GM21717 (cell line): ENCODE measurements at regions not wholly inside any gene's neighbourhood (a gene's known extent, or its start where the extent isn't known, plus 50 kb on each side); places are given as distances from the start of the nearest gene placed in this dataset.

Source experiments
- ATAC-seq: cut with Tn5 transposase; IDR thresholded peaks from one replicate; pipeline ENCODE4 v1.9.1; 2021; ENCODE audit warnings: mild to moderate bottlenecking, moderate library complexity; ENCODE audit not compliant: unreplicated experiment

DNA sequence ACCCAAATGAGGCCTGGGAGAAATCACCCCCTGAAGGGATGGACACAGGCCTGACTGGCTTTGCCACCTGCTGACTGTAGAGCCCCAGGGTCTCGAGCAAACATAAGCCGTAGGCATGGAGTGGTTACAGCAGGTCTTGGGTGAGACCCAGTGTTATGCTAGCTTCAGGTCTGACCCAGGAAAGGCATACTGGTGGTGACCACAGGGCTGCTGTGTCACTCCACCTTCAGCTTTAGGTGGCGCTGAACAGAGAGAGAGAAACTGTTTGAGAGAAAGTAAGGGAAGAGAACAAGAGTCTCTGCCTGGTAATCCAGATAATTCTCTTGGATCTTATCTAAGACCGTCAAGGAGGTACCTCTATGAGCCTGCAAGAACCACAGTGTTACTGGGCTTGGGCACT, 1544.2 kb upstream of the TMEFF2 start:
- no peak for ATAC-seq

DNA sequence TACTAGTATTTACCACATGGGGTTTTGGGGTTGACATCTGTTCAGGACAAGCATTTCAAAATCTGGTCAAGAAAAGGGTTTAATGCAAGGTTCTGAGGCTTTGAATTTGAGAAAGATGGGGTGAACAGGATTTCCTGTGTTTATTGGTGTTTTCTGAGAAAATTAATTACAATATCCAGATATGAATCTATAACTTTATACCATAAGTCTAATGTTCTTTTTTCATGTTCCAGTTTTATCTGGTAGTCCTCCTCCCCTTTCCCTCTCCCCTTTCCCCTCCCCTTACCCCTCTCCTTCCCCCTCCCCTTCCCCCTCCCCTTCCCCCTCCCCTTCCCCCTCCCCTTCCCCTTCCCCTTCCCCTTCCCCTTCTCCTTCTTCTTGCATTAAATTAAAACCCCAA, 1518.2 kb upstream of the TMEFF2 start:
- no peak for ATAC-seq

DNA sequence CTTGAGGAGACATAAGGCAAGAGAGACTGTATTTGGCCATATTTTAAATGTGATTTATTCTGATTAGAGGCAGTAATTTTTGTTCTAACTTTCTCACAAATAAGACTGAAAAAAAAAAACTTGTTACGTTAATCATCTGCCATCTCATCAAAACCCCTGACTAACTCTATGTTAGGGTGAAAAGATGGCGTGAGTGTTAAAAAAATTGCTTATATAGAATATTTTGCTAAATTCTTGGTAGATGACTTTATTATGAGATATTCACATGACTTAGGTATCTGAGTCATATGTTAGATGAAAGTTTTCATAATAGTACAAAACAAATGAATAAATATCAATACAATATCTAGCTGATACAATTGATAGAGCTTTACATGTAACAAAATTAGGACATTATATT, 1508.7 kb upstream of the TMEFF2 start:
- no peak for ATAC-seq

DNA sequence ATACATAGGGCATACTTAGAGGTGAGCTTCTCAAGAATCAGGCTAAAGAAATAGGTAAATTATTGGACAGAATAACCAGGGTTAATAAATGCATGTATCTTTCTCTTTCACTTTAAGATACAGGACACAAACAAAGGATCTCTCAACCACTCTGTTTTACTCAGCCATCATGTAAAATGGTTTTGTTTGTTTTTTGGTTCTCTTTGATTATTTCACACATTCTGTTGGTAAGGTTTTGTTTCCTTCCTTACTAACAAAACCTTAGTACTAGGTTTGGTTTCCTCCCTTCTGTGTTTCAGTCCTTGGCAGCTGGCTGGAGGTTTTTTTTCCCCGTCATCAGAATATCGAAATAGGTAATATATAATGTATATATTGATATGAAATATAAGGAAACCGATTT, 1506.8 kb upstream of the TMEFF2 start:
- no peak for ATAC-seq

DNA sequence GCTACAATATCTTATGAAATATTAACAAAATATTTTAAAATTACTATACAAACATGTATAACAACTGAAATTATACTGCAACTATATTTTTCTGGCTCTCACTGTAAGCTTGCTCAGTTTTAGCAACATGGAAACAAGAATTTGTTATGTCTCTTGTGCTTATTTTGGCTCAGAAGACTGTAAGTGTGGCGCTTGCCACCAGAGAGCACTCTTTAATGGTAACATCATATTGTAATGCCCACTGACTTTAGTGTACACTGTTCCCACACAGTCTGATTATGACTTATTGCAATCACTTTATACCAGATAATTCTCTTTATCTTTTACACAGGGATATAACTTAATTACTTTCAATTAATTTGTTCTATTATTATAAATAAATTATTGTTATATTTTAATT, 1500.6 kb upstream of the TMEFF2 start:
- ATAC-seq, result no peak

DNA sequence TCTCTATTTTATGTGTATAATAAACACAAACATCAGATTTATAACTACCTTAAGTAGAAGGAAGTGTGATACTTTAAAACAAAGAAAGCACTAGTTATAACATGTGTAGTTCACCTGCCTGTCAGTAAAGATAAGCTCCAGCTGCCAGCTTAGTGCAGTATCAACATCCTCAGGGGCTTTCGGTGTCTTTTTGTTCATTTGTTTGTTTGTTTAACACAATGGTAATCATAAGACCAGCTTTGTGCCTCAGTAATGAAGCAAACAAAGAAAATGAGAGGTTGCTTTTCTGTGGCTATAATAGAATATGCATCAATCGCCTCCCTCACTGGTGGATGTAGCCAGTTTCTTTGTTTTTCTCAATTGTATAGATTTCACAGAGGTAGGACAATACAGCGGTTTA, 1499.0 kb upstream of the TMEFF2 start:
- ATAC-seq, result no peak

DNA sequence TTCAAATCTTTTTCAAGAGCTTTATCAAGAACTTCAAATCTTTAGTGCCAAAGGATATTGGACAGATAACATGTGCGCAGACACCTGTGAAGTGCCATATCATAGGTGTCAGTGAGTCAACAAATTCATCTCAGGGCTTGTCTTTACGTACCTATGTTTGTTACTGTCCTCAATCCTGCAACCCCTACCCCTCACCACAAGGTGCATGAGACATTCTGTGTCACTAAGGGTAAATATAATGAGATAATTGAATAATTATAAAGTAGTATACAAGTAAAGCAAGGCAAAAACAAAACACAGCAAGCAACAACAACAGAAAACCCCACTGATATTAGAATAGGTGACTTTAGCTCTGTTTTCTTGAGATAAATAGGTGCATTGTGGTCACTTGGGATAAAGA, 1495.8 kb upstream of the TMEFF2 start:
- ATAC-seq, result no peak

DNA sequence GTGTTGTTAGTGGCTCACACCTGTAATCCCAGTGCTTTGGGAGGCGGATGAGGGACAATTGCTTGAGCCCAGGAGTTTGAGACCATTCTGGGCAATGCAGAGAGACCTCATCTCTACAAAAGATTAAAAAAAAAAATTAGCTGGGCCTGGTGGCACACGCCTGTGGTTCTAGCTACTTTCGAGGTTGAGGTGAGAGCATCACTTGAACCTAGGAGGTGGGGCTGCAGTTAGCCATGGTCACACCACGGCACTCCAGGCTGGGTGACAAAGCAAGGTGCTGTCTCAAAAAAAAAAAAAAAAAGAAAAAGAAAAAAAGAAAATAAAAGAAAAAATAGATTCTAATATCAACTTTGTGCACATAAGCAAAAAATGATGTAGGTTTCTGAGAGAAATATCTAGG, 1492.5 kb upstream of the TMEFF2 start:
- no peak for ATAC-seq

DNA sequence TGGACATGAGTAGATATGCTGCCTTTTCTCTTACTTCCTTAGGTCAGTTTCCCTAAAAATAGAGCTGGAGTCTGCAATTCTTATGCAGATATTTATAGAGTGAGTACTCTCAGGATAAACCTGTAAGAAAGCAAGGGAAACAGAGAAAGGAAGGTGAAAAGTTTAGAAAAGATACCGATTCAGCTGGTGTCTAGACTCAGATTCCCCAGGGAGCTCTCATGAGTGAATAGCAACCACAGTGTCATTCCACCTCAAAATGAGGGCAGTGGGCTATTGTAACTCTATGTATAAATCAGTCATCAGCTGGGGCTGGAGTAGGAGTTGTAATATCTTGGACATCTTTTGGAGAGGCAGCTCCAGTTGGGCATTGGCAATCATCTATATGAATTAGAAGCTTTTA, 1485.1 kb upstream of the TMEFF2 start:
- no peak for ATAC-seq

DNA sequence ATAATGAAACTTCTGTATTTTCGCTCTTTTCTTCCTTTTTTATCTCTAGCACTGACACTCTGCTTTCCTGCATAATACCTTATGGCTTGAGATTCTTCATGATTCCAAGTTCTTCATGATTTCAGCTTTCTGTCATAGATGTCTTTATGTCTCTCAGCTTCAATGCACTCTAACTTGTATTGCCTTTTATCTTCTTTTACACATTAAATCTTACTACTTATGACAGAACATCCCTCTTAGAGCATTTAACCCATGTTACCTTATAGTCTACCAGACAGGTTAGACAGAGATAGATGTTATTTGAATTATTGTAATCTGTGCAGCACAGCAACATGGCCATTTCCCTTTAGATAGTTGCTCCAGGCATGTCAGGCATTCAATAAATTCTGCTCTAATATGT, 1475.7 kb upstream of the TMEFF2 start:
- ATAC-seq, result no peak

DNA sequence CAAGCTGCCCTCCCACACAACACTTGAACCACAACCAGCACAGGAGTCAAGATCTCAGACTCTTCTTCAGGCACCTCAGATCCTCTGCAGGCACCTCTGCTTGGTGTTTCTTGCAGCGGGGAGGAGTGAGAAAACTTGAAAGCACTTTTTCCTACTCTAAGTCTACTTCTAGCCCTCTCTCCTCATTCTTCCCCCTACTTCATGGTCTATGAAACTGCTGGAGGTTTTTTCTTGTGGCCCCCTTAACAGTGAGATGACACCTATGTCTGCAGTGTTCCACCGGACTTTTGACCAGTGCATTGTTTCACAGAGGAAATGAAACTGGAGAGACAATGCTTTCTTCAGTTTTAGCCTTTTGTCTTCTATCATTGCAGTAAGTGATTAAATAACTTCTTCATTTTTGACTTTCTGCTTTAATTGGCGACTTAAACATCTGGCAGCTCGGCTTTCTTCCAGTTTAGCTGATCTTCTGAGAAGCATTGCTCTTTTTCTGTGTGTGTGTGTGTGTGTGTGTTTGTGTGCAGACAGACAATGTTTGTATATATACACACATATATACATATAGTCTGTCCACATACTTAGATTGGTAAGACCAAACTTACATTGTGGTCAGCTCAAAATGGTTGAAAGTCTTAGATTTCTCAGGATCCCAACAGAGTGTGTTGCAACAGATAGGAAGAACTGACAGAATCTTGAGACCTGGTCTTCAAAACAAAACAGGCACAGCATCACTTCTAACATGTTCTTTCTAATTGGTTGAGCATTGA, 1474.0 kb upstream of the TMEFF2 start:
- peak; percentile 57 for ATAC-seq

DNA sequence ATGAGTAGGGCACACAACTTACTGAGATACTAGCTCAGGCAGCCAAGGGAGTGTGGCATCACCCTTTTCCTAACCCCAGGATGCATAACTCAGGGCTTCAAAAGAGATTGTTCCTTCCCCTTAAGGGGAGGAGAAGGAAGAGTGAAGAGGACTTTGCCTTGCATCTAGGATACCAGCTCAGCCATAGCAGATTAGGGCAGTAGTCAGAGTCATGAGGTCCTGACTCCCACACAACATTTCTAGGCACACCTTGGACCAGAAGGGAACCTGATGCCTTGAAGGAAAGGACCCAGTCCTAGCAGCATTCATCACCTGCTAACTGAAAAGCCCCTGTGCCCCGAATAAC, 1433.2 kb upstream of the TMEFF2 start:
- no peak for ATAC-seq

DNA sequence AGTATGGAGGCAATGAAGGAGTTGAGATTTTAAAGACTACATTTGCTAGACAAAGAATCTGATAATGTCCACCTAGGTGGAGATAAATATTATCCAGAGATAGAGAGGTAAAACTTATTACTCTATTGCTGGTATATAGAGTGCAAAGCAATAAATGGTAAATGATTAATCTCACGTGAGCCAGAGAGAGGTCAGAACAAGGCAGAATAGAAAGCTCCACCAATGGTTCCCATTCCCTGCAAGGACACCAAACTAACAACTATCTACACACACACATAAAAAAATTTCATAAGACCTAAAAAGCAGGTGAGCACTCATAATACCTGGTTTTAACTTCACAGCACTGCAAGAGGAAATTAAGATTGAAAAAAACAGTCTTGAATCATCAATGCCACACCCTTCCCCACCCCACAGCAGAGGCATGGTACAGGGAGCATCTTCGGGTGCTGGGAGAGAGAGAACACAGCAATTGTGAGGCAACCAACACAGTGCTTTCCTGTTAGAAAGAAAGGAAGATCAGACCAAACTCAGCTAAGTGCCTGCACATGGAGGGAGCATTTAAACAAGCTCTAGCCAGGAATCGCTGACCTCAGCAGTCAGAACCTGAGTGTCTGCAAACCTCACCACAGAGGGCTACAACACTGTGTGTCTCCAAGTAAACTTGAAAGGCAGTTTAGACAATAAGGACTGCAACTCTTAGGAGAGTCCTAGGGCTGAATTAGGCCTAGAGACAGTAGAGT, 1432.6 kb upstream of the TMEFF2 start:
- ATAC-seq, result no peak

DNA sequence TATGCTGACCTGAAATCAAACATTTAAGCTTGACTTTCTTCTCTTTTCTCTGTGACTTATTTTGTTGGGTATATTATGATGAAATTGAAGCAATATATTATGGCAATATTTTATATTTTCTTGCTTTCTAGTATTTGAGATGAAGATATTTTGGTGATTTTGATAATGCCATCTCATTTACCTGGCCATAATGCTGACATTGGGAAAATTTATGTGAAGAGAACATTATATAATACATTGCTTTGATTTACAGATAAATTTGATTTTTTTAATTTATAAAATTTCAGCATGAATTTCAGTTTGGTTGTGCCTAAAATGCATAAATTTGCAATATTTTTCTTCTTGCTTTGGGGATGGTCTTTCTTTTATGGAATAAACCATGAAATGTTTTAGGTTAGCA, 1413.7 kb upstream of the TMEFF2 start:
- no peak for ATAC-seq

DNA sequence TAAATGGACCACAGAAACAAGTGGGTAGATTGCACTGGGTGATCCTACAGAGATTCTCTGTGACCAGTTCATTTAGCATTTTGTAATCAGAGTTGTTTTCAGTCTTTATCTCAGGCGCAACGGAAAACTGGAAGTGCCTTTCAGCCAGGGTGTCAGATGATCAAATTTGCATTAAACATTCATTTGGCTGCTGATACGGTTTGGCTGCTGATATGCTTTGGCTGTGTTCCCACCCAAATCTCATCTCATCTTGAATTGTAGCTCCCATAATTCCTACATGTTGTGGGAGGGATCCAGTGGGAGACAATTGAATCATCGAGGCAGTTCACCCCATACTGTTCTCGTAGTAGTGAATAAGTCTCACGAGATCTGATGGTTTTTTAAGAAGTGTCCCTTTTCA, 1396.1 kb upstream of the TMEFF2 start:
- no peak for ATAC-seq

DNA sequence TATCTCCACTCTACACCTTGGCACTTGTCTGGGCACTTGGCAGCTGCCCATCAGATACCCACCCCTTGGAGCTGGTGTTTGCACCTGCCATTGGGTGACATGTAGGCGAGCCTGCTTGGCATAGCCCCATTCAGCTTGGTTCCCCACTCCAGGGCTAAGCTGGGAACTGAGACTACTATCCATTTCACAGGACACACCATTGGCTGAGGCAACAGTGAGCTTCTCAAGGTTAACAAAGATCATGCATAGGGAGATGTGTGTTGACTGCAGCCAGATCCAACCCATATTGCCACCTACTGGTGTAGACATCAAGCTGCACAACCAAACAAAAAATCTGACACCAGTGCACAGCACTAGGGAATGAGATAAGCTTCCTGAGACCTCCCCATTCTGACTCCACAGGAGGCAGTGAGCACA, 1389.8 kb upstream of the TMEFF2 start:
- ATAC-seq, result peak; percentile 90

DNA sequence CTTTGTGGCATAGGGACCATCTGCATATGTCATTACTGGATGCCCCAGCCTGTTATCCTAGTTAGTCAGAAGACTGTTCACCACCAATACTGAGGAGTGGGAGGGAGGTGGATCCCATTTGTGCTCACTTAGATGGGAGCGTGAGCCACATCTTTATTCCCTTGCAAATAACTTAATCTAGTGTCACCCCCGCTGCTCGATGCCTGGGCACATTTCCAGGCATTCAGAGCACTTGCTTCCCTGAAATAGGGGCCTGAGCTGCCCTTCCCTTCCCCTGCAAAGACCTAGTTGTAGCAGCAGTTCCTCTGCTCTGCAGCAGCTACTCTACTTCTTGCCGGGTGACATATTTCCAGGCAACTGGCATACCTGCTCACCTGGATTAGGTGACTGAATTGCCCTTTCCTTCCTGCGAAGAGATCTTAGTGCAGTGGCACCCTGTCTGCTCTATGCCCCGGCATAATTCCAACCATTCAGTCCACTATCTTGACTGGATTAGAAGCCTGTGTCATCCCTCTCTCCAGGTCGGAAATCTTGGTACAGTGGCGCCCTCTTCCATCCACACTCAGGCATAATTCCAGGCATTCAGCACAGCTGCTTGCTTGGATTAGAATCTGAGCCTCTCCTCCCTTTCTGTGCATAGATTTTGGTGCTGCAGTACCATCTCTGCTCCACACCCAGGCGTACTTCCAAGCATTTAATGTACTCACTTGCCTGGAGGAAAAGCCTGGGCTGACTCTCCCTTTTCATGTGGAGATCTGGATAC, 1389.1 kb upstream of the TMEFF2 start:
- no peak for ATAC-seq

DNA sequence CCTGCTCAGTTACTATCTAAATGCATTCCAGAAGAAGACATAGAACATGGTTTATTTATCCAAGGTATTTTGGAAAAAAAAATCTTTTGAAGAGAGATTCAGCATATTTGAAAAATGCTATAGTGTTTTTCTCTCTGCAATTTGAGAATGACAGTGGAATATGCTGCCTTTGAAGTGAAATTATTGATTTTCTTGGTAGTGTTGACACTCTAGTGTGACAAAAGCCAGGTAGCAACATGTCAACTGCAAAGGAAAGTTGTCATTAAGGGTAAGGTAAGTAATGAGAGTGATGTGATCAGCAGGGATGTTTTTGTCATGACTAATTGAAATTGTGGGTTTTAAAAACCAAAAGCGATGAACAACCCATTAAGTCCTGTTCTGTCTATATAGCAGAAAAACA, 1387.1 kb upstream of the TMEFF2 start:
- no peak for ATAC-seq

DNA sequence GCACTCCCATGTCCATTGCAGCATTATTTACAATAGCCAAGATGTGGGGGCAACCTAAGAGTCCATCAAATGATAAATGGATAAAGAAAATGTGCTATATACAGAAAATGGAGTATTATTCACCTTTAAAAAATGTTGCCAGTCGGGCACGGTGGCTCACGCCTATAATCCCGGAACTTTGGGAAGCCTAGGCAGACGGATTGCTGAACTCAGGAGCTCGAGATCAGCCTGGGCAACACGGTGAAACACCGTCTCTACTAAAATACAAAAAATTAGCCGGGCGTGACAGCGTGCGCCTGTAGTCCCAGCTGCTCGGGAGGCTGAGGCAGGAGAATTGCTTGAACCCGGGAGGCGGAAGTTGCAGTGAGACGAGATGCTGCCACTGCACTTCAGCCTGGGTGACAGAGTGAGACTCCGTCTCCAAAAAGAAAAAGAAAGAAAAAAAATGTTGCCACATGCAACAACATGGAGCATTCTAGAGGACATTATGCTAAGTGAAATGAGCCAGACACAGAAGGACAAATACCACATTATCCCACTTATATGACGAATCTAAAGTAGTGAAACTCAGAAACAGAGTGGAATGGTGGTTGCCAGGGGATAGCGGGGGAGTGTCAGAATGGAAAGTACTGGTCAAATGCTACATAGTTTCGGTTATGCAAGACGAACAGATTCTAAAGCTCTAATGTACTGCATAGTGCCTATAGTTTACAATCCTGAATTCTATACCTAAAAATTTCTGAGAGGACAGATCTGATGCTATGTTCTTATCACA, 1385.6 kb upstream of the TMEFF2 start:
- no peak for ATAC-seq

DNA sequence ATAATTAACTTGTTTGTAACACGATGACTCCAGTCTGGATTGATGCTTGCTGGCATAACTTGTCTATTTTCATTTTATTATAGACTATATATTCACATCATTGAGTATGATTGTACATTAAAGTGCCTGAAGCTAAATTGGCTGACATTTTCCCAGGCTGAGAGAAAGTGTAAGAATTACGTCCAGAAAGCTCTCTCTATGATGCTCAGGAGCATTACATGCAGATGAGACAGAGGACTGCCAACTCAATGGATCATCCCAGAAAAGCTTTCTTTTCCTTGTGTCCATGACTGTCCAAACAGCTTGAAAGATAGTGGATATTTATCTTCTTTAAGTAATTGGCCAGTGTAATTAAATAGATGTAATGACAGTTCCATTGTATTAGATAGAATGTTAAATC, 1372.2 kb upstream of the TMEFF2 start:
- no peak for ATAC-seq

DNA sequence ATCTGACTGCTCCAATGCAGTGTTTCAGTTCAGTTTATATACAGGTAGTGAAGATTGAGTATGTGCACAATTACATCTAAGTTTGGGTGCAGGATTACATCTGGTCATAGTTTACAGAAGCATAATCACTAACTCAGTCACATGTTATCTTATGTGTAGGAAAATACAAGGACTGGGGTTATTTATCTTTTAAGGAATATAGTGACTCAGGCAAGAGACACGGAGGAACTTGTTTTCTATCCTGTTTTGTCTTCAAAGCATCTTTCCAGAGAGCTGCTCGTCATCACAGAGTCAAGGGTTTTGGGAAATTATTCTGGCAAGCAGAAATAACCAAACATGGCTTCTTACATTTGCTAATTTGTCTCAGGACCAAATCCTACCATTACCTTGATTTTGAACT, 1371.5 kb upstream of the TMEFF2 start:
- ATAC-seq, result no peak
